ENCODE measurements at regions not wholly inside any gene's neighbourhood (a gene's known extent, or its start where the extent isn't known, plus 50 kb on each side); places are given as distances from the start of the nearest gene placed in this dataset.

GRCh38 chr5:154565123-154565522 is 87.1 kb upstream of the HAND1 start:
- no peaks in the 10 kb centered on the region for H3K27me3 ChIP-seq (ENCODE audit: low read length)
- H3K36me3 ChIP-seq (ENCODE audit: insufficient read depth, low read length): no peaks in the 10 kb centered on the region
- H3K79me2 ChIP-seq (ENCODE audit: low read length): no peaks in the 10 kb centered on the region
- no peaks in the 10 kb centered on the region for H3K4me1 ChIP-seq (ENCODE audit: low read length)
- no peaks in the 10 kb centered on the region for H3K9me2 ChIP-seq (replicated peaks; ENCODE audit: insufficient read depth, low read length)
- H3K9ac ChIP-seq (ENCODE audit: low read length): no peak overlapping the region
- no peak overlapping the region for H3K4me2 ChIP-seq (ENCODE audit: low read depth, low read length, poor library complexity, severe bottlenecking)
- H4K20me1 ChIP-seq (ENCODE audit: insufficient read depth, low read depth, low read length): no peaks in the 10 kb centered on the region
- H3K27ac ChIP-seq (ENCODE audit: low read length): no peak overlapping the region
- H2AFZ ChIP-seq (ENCODE audit: low read length): no peak overlapping the region
- H3K9me3 ChIP-seq (ENCODE audit: low read length): no peaks in the 10 kb centered on the region
- no peak overlapping the region for H3K4me3 ChIP-seq (ENCODE audit: low read length)
- no peak for DNase-seq

DNA sequence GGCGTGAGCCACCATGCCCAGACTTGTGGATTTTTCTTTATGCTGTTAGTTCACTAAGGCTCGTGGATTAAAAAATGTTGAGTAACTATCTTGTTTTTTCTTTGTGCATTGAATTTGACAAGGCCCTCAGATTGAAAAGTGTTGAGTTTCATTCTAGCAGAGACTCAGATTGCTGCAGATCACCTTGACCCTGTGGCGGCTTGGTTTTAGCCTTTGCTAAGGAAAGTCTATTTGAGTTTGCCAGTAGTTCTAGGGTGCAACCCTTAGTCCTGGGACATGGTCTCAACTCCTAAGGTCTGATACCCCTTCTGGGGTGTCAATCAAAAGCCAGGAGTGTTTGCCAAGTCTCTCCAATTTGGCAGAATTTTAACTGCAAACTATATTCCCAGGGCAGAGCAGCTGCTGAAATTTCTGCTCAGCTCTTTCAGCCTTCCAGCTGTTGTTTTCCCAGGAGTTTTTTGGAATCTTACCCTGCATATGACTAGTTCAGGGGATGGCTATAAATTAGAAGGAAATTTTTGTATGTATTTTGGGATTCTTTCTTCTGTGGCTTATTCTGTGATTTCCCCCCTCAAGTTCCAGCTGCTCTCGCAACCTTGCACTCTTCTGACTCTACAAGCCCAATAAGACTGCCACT is 84.3 kb upstream of the HAND1 start:
- DNase-seq: peak; percentile 15
- H3K9me2 ChIP-seq (replicated peaks; ENCODE audit: insufficient read depth, low read length): no peaks in the 10 kb centered on the region
- H3K36me3 ChIP-seq (ENCODE audit: insufficient read depth, low read length): no peaks in the 10 kb centered on the region
- H4K20me1 ChIP-seq (ENCODE audit: insufficient read depth, low read depth, low read length): no peaks in the 10 kb centered on the region
- no peaks in the 10 kb centered on the region for H3K79me2 ChIP-seq (ENCODE audit: low read length)
- no peak overlapping the region for H3K9ac ChIP-seq (ENCODE audit: low read length)
- H3K4me3 ChIP-seq (ENCODE audit: low read length): no peak overlapping the region
- H3K27me3 ChIP-seq (ENCODE audit: low read length): no peaks in the 10 kb centered on the region
- no peaks in the 10 kb centered on the region for H3K4me1 ChIP-seq (ENCODE audit: low read length)
- no peak overlapping the region for H3K27ac ChIP-seq (ENCODE audit: low read length)
- no peak overlapping the region for H3K4me2 ChIP-seq (ENCODE audit: low read depth, low read length, poor library complexity, severe bottlenecking)
- no peak overlapping the region for H2AFZ ChIP-seq (ENCODE audit: low read length)
- no peaks in the 10 kb centered on the region for H3K9me3 ChIP-seq (ENCODE audit: low read length)

DNA sequence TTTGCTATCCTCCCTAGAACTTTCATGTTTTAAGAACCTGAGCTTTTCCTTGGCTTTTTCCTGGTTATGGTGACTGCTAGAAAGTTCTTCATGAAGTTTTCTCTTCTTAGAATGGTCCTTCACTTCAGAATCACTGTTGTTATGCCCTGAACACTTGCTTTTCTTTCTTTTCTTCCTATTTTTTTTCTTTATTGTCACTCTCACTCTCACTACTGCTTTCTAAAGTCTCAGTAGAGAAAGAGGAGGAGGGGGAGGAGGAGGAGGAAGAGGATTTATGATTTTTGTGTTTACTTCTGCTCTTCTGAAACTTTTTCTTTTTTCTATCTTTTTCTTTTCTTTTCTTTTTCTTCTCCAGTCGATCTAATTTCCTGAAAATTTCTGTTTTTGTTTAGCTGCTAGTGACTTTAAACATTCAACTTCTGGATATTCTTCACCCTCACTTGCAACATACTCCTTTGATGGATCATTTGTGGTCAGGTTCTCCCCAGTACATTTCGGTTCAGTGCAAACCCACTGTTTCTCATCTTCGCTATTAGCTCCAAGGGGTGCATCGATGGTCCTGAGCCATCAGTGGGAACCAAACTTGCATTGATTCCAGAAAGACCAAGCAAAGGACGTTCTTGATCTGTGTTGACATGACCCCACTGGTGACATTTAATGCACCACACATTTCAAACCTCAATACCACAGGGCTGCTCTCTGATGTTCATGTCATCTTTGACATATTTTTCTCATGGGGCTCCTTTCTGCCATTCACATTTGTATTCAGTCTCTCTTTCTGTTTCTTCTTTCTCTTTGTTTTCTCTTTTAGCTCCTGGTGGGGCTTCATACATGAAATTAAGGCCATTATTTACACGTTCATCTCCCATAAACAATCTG is 81.6 kb upstream of the HAND1 start:
- Histone ChIP-seq H3K9me2 (replicated peaks; ENCODE audit: insufficient read depth, low read length) (no peaks in the 10 kb centered on the region), H3K27ac (ENCODE audit: low read length) (no peak overlapping the region), H4K20me1 (ENCODE audit: insufficient read depth, low read depth, low read length) (no peaks in the 10 kb centered on the region), H3K9ac (ENCODE audit: low read length) (no peak overlapping the region), H3K4me2 (ENCODE audit: low read depth, low read length, poor library complexity, severe bottlenecking) (no peak overlapping the region), H3K79me2 (ENCODE audit: low read length) (no peaks in the 10 kb centered on the region), H2AFZ (ENCODE audit: low read length) (no peak overlapping the region), H3K27me3 (ENCODE audit: low read length) (no peaks in the 10 kb centered on the region), H3K9me3 (ENCODE audit: low read length) (no peaks in the 10 kb centered on the region), H3K4me3 (ENCODE audit: low read length) (no peak overlapping the region), H3K36me3 (ENCODE audit: insufficient read depth, low read length) (no peaks in the 10 kb centered on the region), H3K4me1 (ENCODE audit: low read length) (no peaks in the 10 kb centered on the region)
- peak; percentile 27 for DNase-seq

DNA sequence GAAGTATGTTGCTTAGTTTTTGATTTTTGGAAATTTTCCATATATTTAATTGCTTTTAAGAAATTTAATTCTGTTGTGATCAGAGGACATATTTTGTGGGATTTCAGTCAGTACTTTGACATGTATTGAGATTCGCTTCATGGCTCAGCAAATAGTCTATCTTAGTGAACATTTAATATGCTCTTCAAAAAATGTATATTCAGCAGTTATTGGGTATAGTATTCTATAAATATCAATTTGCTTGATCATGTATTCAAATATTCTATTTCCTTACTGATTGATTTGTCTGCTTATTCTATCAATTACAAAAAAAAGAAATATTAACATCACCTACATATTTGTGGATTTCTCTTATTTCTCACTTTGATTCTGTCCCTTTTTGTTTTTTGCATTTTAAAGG is 79.5 kb upstream of the HAND1 start:
- Histone ChIP-seq H3K36me3 (ENCODE audit: insufficient read depth, low read length) (no peaks in the 10 kb centered on the region), H3K27ac (ENCODE audit: low read length) (no peak overlapping the region), H4K20me1 (ENCODE audit: insufficient read depth, low read depth, low read length) (no peaks in the 10 kb centered on the region), H2AFZ (ENCODE audit: low read length) (no peak overlapping the region), H3K27me3 (ENCODE audit: low read length) (no peaks in the 10 kb centered on the region), H3K9me2 (replicated peaks; ENCODE audit: insufficient read depth, low read length) (no peaks in the 10 kb centered on the region), H3K9ac (ENCODE audit: low read length) (no peak overlapping the region), H3K4me1 (ENCODE audit: low read length) (no peaks in the 10 kb centered on the region), H3K4me2 (ENCODE audit: low read depth, low read length, poor library complexity, severe bottlenecking) (no peak overlapping the region), H3K4me3 (ENCODE audit: low read length) (no peak overlapping the region), H3K9me3 (ENCODE audit: low read length) (no peaks in the 10 kb centered on the region; the same call in 1 of the 2 replicates), H3K79me2 (ENCODE audit: low read length) (no peaks in the 10 kb centered on the region)
- DNase-seq: peak; percentile 11

DNA sequence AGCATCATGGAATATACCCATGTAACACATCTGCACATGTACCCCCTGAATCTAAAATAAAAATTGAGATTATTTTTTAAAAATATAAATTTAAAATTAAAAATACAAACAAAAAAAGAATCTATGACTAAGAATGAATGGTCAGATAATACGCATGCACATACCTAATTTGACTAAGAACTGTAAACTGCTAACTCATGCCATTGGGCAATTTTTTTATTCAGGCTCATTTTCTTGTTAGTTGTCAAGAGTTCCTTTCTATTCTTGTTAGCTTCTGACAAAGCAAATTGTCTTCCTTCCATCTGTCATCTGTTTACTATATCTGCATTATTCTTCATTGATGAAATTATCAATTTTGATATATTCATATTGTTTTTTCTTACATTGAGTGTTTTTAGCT is 69.5 kb upstream of the HAND1 start:
- Histone ChIP-seq H4K20me1 (ENCODE audit: insufficient read depth, low read depth, low read length) (no peaks in the 10 kb centered on the region), H3K79me2 (ENCODE audit: low read length) (no peaks in the 10 kb centered on the region)
- DNase-seq: no peak

DNA sequence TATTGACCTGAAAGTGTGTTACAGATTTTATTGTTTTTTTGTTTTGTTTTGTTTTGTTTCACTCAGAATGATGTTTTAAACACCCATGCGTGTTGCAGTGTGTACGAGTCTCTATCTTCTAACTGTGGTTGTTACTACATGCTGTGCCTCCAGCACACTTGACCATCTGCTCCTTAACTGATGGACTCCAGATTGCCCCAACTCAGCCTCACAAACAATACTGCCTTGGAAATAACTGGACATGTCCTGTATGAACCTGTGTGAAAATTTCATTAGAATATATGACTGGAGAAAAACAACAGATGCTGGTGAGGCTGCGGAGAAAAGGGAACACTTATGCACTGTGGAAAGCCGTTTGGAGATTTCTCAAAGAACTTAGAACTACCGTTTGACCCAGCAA is 68.7 kb upstream of the HAND1 start:
- H3K9me2 ChIP-seq (replicated peaks; ENCODE audit: insufficient read depth, low read length): no peaks in the 10 kb centered on the region
- no peak overlapping the region for H2AFZ ChIP-seq (ENCODE audit: low read length)
- no peaks in the 10 kb centered on the region for H3K36me3 ChIP-seq (ENCODE audit: insufficient read depth, low read length)
- H3K27ac ChIP-seq (ENCODE audit: low read length): no peak overlapping the region
- no peaks in the 10 kb centered on the region for H4K20me1 ChIP-seq (ENCODE audit: insufficient read depth, low read depth, low read length)
- H3K79me2 ChIP-seq (ENCODE audit: low read length): no peaks in the 10 kb centered on the region
- H3K27me3 ChIP-seq (ENCODE audit: low read length): no peaks in the 10 kb centered on the region
- no peaks in the 10 kb centered on the region for H3K4me1 ChIP-seq (ENCODE audit: low read length)
- no peak overlapping the region for H3K4me2 ChIP-seq (ENCODE audit: low read depth, low read length, poor library complexity, severe bottlenecking)
- no peak overlapping the region for H3K9ac ChIP-seq (ENCODE audit: low read length)
- no peak for DNase-seq
- H3K9me3 ChIP-seq (ENCODE audit: low read length): no peaks in the 10 kb centered on the region
- H3K4me3 ChIP-seq (ENCODE audit: low read length): no peak overlapping the region

More for the DNA sequence above, 69.5 kb upstream of the HAND1 start:
- Histone ChIP-seq H3K9me2 (replicated peaks; ENCODE audit: insufficient read depth, low read length) (no peaks in the 10 kb centered on the region), H3K4me1 (ENCODE audit: low read length) (no peaks in the 10 kb centered on the region), H3K36me3 (ENCODE audit: insufficient read depth, low read length) (no peaks in the 10 kb centered on the region), H3K27me3 (ENCODE audit: low read length) (no peaks in the 10 kb centered on the region), H3K27ac (ENCODE audit: low read length) (no peak overlapping the region), H3K9me3 (ENCODE audit: low read length) (no peaks in the 10 kb centered on the region), H3K4me2 (ENCODE audit: low read depth, low read length, poor library complexity, severe bottlenecking) (no peak overlapping the region), H3K4me3 (ENCODE audit: low read length) (no peak overlapping the region), H2AFZ (ENCODE audit: low read length) (no peak overlapping the region), H3K9ac (ENCODE audit: low read length) (no peak overlapping the region)

DNA sequence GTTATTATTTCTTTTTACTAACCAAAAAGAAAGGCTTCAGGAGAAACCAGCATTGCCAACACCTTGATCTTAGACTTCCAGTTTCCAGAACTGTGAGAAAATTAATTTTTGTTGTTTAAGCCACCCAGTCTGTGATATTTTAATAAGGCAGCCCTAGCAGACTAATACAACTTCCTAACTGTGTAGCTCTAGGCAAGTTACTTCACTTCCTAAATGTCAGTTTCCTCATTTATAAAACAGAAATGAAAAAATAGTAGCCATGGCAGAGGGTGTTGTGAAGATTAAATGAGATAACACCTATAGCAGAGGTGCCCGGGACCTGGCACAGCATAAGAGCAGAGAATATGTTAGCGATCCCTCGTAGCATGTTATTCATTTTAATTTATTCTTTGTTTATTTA is 66.6 kb upstream of the HAND1 start:
- Histone ChIP-seq H3K79me2 (ENCODE audit: low read length) (no peaks in the 10 kb centered on the region), H3K4me1 (ENCODE audit: low read length) (no peaks in the 10 kb centered on the region), H4K20me1 (ENCODE audit: insufficient read depth, low read depth, low read length) (no peaks in the 10 kb centered on the region), H3K9me2 (replicated peaks; ENCODE audit: insufficient read depth, low read length) (no peaks in the 10 kb centered on the region), H3K9ac (ENCODE audit: low read length) (no peak overlapping the region), H3K9me3 (ENCODE audit: low read length) (no peaks in the 10 kb centered on the region), H2AFZ (ENCODE audit: low read length) (no peak overlapping the region), H3K4me2 (ENCODE audit: low read depth, low read length, poor library complexity, severe bottlenecking) (no peak overlapping the region), H3K27ac (ENCODE audit: low read length) (no peak overlapping the region), H3K36me3 (ENCODE audit: insufficient read depth, low read length) (no peaks in the 10 kb centered on the region), H3K27me3 (ENCODE audit: low read length) (no peaks in the 10 kb centered on the region), H3K4me3 (ENCODE audit: low read length) (no peak overlapping the region)
- DNase-seq: no peak

- Histone ChIP-seq H3K9me2 (replicated peaks; ENCODE audit: insufficient read depth, low read length) (no peaks in the 10 kb centered on the region), H4K20me1 (ENCODE audit: insufficient read depth, low read depth, low read length) (no peaks in the 10 kb centered on the region), H2AFZ (ENCODE audit: low read length) (no peak overlapping the region), H3K27me3 (ENCODE audit: low read length) (no peaks in the 10 kb centered on the region), H3K36me3 (ENCODE audit: insufficient read depth, low read length) (no peaks in the 10 kb centered on the region), H3K79me2 (ENCODE audit: low read length) (no peaks in the 10 kb centered on the region), H3K9me3 (ENCODE audit: low read length) (no peaks in the 10 kb centered on the region), H3K27ac (ENCODE audit: low read length) (no peak overlapping the region), H3K4me2 (ENCODE audit: low read depth, low read length, poor library complexity, severe bottlenecking) (no peak overlapping the region), H3K4me3 (ENCODE audit: low read length) (no peak overlapping the region), H3K4me1 (ENCODE audit: low read length) (no peaks in the 10 kb centered on the region), H3K9ac (ENCODE audit: low read length) (no peak overlapping the region)
- no peak for DNase-seq
Measured at GRCh38 chr5:154543380-154543779, 65.4 kb upstream of the HAND1 start.

All from Karpas-422 (cell line).